ENCODE measurements at regions not wholly inside any gene's neighbourhood (a gene's known extent, or its start where the extent isn't known, plus 50 kb on each side); places are given as distances from the start of the nearest gene placed in this dataset.

DNA sequence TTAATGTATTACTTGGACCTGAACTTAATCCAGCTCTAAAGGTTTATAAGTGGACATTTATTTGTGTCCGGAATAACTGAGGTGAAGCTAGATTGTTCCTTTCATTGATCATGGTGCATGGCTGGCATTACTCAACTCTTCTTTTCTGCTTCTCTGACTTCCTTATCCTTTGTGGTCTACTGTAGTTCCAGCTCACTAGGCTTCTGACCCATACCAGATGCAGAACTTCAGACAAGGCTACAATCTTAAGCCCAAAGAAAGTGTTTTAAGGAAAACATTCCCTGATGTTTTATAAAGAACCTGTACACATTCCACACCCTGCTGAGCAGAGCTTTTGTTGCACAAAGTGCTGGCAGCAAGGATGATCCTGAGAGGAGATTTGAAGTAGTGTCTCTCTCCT, 250.8 kb upstream of the TGFBR2 start:
- TF ChIP-seq POLR2A (IDR thresholded peaks at IDR 0.05), result no peak
- TF ChIP-seq, protein P1, sequence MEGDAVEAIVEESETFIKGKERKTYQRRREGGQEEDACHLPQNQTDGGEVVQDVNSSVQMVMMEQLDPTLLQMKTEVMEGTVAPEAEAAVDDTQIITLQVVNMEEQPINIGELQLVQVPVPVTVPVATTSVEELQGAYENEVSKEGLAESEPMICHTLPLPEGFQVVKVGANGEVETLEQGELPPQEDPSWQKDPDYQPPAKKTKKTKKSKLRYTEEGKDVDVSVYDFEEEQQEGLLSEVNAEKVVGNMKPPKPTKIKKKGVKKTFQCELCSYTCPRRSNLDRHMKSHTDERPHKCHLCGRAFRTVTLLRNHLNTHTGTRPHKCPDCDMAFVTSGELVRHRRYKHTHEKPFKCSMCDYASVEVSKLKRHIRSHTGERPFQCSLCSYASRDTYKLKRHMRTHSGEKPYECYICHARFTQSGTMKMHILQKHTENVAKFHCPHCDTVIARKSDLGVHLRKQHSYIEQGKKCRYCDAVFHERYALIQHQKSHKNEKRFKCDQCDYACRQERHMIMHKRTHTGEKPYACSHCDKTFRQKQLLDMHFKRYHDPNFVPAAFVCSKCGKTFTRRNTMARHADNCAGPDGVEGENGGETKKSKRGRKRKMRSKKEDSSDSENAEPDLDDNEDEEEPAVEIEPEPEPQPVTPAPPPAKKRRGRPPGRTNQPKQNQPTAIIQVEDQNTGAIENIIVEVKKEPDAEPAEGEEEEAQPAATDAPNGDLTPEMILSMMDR (IDR thresholded peaks at IDR 0.05), result no peak
